GM12873 (cell line): ENCODE measurements at regions not wholly inside any gene's neighbourhood (a gene's known extent, or its start where the extent isn't known, plus 50 kb on each side); places are given as distances from the start of the nearest gene placed in this dataset.

ENCODE experiments used
- TF ChIP-seq, protein P1 (sequence below): IDR thresholded peaks from 2 replicates; pipeline ENCODE4 v1.5.1; 2012; ENCODE audit warnings: low read depth, mild to moderate bottlenecking, moderate library complexity, low read length, control low read depth; ENCODE audit not compliant: insufficient read depth; ENCODE audit errors: missing control alignments

DNA sequence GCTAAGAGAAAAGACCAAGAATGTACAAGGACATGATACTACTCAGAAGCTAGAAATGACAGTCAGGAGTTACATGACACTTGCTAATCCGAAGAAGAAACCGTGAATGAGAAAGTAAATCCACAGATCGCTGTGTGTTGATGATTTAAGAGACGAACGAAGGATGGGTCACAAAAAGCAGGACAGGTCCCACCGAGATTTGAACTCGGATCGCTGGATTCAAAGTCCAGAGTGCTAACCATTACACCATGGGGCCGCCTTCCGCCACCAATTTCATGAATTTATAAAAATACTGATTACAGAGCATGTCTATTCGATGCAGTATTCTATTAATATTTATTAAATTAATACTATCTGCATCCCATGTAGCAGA lies 54.0 kb upstream of the BTN3A2 start:
- TF ChIP-seq, protein P1, sequence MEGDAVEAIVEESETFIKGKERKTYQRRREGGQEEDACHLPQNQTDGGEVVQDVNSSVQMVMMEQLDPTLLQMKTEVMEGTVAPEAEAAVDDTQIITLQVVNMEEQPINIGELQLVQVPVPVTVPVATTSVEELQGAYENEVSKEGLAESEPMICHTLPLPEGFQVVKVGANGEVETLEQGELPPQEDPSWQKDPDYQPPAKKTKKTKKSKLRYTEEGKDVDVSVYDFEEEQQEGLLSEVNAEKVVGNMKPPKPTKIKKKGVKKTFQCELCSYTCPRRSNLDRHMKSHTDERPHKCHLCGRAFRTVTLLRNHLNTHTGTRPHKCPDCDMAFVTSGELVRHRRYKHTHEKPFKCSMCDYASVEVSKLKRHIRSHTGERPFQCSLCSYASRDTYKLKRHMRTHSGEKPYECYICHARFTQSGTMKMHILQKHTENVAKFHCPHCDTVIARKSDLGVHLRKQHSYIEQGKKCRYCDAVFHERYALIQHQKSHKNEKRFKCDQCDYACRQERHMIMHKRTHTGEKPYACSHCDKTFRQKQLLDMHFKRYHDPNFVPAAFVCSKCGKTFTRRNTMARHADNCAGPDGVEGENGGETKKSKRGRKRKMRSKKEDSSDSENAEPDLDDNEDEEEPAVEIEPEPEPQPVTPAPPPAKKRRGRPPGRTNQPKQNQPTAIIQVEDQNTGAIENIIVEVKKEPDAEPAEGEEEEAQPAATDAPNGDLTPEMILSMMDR = no peak

DNA sequence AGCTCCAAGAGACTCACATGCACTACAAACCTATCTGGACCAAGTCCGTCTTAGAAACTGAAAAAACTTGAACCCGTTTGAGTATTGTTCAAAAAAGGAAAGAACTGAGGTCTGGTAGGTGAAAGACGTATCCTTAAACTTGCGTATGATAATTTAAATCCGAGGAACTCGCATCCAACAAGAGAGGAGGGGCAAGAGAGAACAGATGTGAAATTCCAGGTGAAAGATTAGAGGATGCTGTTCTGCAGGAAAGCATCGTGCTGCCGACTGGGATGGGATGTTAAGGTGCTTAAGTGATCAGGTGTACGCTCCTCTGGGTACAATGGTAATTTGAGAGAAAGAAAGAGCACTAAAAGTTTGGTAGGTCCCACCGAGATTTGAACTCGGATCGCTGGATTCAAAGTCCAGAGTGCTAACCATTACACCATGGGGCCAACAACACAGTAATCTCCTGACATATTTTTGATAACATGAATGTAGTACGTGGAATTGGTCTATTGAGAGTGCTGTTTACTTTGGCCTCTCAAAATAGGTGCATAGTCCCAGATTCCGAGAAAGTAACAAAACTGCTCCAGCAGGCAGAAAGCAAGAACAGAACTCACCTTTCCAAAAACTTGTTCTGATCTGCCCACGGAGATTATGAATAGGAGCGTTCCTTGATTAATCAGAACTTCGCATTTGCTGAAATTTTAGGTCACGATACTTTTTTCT lies 53.5 kb upstream of the BTN3A2 start:
- TF ChIP-seq, protein P1 = no peak

DNA sequence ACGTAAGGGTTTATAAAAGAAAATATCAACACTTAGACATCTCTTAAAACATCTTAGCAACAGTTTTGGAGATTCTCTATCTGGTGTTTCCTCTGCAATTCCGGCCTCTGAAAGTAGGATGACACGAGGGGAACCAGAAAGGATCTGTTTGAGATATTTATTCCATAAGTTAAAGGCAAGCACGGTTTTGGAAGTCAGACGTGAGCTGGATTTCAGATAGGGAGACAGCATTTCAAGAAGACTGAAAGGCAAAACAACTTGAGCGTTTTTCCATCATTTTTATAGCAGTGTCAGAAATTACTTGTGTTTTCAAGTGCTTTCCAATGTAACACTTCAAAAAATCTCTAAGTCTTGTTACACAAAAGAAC lies 52.9 kb upstream of the BTN3A2 start:
- TF ChIP-seq, protein P1 = no peak

DNA sequence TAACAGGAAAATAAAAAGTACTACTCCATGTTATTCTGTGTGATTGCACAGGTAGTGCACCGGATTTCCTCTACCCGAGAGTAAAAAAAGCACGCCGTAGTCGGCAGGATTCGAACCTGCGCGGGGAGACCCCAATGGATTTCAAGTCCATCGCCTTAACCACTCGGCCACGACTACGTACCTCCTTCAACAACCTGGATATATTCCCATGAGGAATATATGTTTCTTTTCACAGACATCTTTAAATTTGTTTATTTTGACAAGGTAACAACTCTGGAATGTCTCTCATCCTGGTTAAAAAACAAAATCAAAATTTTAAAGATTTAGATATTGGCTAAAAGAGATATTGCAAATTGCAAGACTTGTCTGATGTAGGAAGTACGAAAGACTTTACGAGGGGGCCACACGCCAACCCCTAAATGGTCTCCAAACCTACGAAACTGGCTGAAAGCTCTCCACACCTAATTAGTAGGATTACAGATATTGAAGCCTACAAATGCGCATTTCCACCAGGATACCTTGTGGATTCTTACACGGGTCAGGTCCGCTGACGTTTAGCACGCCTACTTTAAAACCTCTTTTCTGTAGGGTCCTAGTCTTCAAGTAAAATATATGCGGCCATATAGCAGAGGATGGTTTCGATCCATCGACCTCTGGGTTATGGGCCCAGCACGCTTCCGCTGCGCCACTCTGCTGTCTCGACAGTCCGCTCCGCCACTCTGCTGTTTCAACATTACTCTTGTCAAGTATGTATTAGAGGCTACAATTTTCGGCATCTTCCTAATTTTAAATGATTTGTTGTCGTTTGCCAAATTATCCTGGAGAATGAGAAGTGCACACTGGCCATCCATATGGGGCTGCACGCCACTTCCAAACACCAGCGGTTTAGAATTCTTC lies 52.2 kb upstream of the BTN3A2 start:
- TF ChIP-seq, protein P1 = no peak
